Mammary epithelial cell (primary cell): ENCODE measurements at regions not wholly inside any gene's neighbourhood (a gene's known extent, or its start where the extent isn't known, plus 50 kb on each side); places are given as distances from the start of the nearest gene placed in this dataset.

Experiments
- CTCF ChIP-seq, 2 donors: IDR thresholded peaks in 1 of 2; conservative IDR thresholded peaks in 1 of 2; 2 replicates each; pipeline ENCODE4 v1.5.1; 2011 to 2012; ENCODE audit warnings: inconsistent platforms in 2 of 2, low read length in 2 of 2, mild to moderate bottlenecking in 2 of 2, control low read depth in 1 of 2, low read depth in 1 of 2; ENCODE audit not compliant: insufficient read depth in 1 of 2; ENCODE audit errors: extremely low read depth in 1 of 2
- EZH2 ChIP-seq: IDR thresholded peaks from 2 replicates; pipeline ENCODE4 v1.6.1; 2012; ENCODE audit warnings: low read length, inconsistent platforms, borderline replicate concordance

GRCh38 chr2:91748902-91749301 lies 3057.4 kb downstream of the RPIA start:
- TF ChIP-seq CTCF (conservative IDR thresholded peaks at IDR 0.05 in 1 of 2, IDR thresholded peaks at IDR 0.05 in 1 of 2; ENCODE audit: extremely low read depth in 1 of 2, insufficient read depth in 1 of 2, low read depth in 1 of 2, low read length in 2 of 2) (no peak), EZH2 (no peak)
